Caco-2 (cell line): ENCODE measurements at regions not wholly inside any gene's neighbourhood (a gene's known extent, or its start where the extent isn't known, plus 50 kb on each side); places are given as distances from the start of the nearest gene placed in this dataset.

ENCODE experiments used
- BruUV-seq: library from RNA; stranded (reverse); fragments of 400-500 nt; replicated peaks from 2 replicates; lab custom pipeline; 2021; lab: Mats Ljungman, UMichigan
- CTCF ChIA-PET: fragments of 300-600 bp; sonication (Branson Sonifier 250); formaldehyde crosslinking; loops from one replicate; lab custom pipeline; 2022; ENCODE audit warnings: antibody characterized with exemption; lab: Charles Lee
- POLR2A ChIA-PET: fragments of 300-600 bp; sonication (Branson Sonifier 250); formaldehyde crosslinking; loops from one replicate; lab custom pipeline; 2022; ENCODE audit warnings: antibody characterized with exemption; lab: Charles Lee
- DNase-seq, 2 experiments: peaks; one replicate each; pipeline versions ENCODE4 v3.0.0 to v3.0.0-alpha.2; 2020 to 2022
- H3K27me3 ChIP-seq: replicated peaks from 2 replicates; pipeline ENCODE4 v1.6.0; 2011; ENCODE audit warnings: low read length; ENCODE audit not compliant: control insufficient read depth, insufficient read depth
- H3K36me3 ChIP-seq: 2 replicates; pipeline ENCODE4 v1.5.1; 2011; ENCODE audit warnings: low read length; ENCODE audit not compliant: control insufficient read depth, insufficient read depth
- H3K4me1 ChIP-seq: fragments of 250-450 bp; sonication (Bioruptor Pico); 2 replicates; pipeline ENCODE4 v1.5.1; 2020; ENCODE audit warnings: mild to moderate bottlenecking
- H3K4me3 ChIP-seq: 2 replicates; pipeline ENCODE4 v1.5.1; 2011; ENCODE audit warnings: low read depth, mild to moderate bottlenecking, control low read depth, low read length
- H3K9me3 ChIP-seq: fragments of 250-450 bp; sonication (Bioruptor Pico); 2 replicates; pipeline ENCODE4 v1.5.1; 2020; ENCODE audit warnings: mild to moderate bottlenecking, moderate library complexity
- H3K27ac Mint-ChIP-seq: one replicate; pipeline ENCODE4 v1.8.0; 2022; ENCODE audit warnings: mixed read lengths; ENCODE audit not compliant: unreplicated experiment
- H3K27me3 Mint-ChIP-seq: one replicate; pipeline ENCODE4 v1.8.0; 2022; ENCODE audit warnings: mixed read lengths; ENCODE audit not compliant: insufficient read depth, unreplicated experiment
- H3K36me3 Mint-ChIP-seq: one replicate; pipeline ENCODE4 v1.8.0; 2022; ENCODE audit warnings: mild to moderate bottlenecking, mixed read lengths; ENCODE audit not compliant: insufficient read depth, unreplicated experiment
- H3K4me1 Mint-ChIP-seq: one replicate; pipeline ENCODE4 v1.8.0; 2022; ENCODE audit warnings: low read depth, mixed read lengths; ENCODE audit not compliant: unreplicated experiment
- H3K4me3 Mint-ChIP-seq: one replicate; pipeline ENCODE4 v1.8.0; 2022; ENCODE audit warnings: mild to moderate bottlenecking, moderate library complexity, mixed read lengths; ENCODE audit not compliant: unreplicated experiment
- H3K9me3 Mint-ChIP-seq: one replicate; pipeline ENCODE4 v1.8.0; 2022; ENCODE audit warnings: mixed read lengths; ENCODE audit not compliant: unreplicated experiment
- CTCF ChIP-seq, 2 experiments: fragments of 200-600 bp in 1 of 2; IDR thresholded peaks; 1 replicate in 1 of 2; 2 replicates in 1 of 2; pipeline versions ENCODE4 v1.5.1 to v1.8.0; 2011 to 2022; ENCODE audit warnings: antibody characterized with exemption in 1 of 2, control low read depth in 1 of 2, inconsistent platforms in 1 of 2, low read depth in 1 of 2, low read length in 1 of 2, mild to moderate bottlenecking in 1 of 2, moderate library complexity in 1 of 2; ENCODE audit not compliant: insufficient read depth in 1 of 2, severe bottlenecking in 1 of 2, unreplicated experiment in 1 of 2
- intact Hi-C: fragments of 100-400 bp; cut with micrococcal nuclease; formaldehyde crosslinking; loops from one replicate; pipeline ENCODE4 v1.10.0; 2022; ENCODE audit not compliant: unreplicated experiment

- ChIA-PET CTCF (no interaction called here), POLR2A (no interaction called here)
- no peak overlapping the region for H3K27ac Mint-ChIP-seq
- no peak overlapping the region for H3K4me3 Mint-ChIP-seq
- H3K9me3 Mint-ChIP-seq: no peaks in the 10 kb centered on the region
- peaks cover 17% of the 10 kb centered on the region for H3K27me3 Mint-ChIP-seq
- Histone ChIP-seq H3K36me3 (no peaks in the 10 kb centered on the region), H3K4me3 (no peak overlapping the region), H3K9me3 (no peaks in the 10 kb centered on the region), H3K4me1 (no peaks in the 10 kb centered on the region), H3K27me3 (no peaks in the 10 kb centered on the region)
- H3K36me3 Mint-ChIP-seq: no peaks in the 10 kb centered on the region
- DNase-seq: no peak
- no peaks in the 10 kb centered on the region for H3K4me1 Mint-ChIP-seq
- intact Hi-C loops: no loop called here
- TF ChIP-seq CTCF (IDR thresholded peaks at IDR 0.05; ENCODE audit: insufficient read depth in 1 of 2, low read depth in 1 of 2, low read length in 1 of 2, severe bottlenecking in 1 of 2, unreplicated experiment in 1 of 2): no peak
- BruUV-seq: no TSS peak
Observed at GRCh38 chr15:79541196-79541595, 109.1 kb downstream of the MINAR1 start.

GRCh38 chr15:79543097-79543496, 111.0 kb downstream of the MINAR1 start:
- no peaks in the 10 kb centered on the region for H3K9me3 ChIP-seq
- H3K4me3 ChIP-seq: no peak overlapping the region
- H3K4me1 ChIP-seq: no peaks in the 10 kb centered on the region
- Mint-ChIP-seq H3K36me3 (no peaks in the 10 kb centered on the region), H3K4me3 (no peak overlapping the region), H3K9me3 (no peaks in the 10 kb centered on the region), H3K27me3 (peaks cover 12% of the 10 kb centered on the region), H3K4me1 (no peaks in the 10 kb centered on the region), H3K27ac (no peak overlapping the region)
- intact Hi-C loops: no loop called here
- H3K36me3 ChIP-seq: no peaks in the 10 kb centered on the region
- no peak for TF ChIP-seq CTCF (IDR thresholded peaks at IDR 0.05; ENCODE audit: insufficient read depth in 1 of 2, low read depth in 1 of 2, low read length in 1 of 2, severe bottlenecking in 1 of 2, unreplicated experiment in 1 of 2)
- no peak for DNase-seq
- CTCF ChIA-PET: no interaction called here
- H3K27me3 ChIP-seq: no peaks in the 10 kb centered on the region
- POLR2A ChIA-PET: no interaction called here
- BruUV-seq: no TSS peak

- no peaks in the 10 kb centered on the region for H3K9me3 Mint-ChIP-seq
- H3K36me3 Mint-ChIP-seq: no peaks in the 10 kb centered on the region
- Histone ChIP-seq H3K36me3 (no peaks in the 10 kb centered on the region), H3K27me3 (no peaks in the 10 kb centered on the region), H3K4me3 (no peak overlapping the region), H3K9me3 (no peaks in the 10 kb centered on the region), H3K4me1 (no peaks in the 10 kb centered on the region)
- H3K4me3 Mint-ChIP-seq: no peak overlapping the region
- no TSS peak for BruUV-seq
- CTCF ChIA-PET: no interaction called here
- DNase-seq: no peak
- no peaks in the 10 kb centered on the region for H3K4me1 Mint-ChIP-seq
- H3K27ac Mint-ChIP-seq: no peak overlapping the region
- intact Hi-C loops: no loop called here
- TF ChIP-seq CTCF (IDR thresholded peaks at IDR 0.05; ENCODE audit: insufficient read depth in 1 of 2, low read depth in 1 of 2, low read length in 1 of 2, severe bottlenecking in 1 of 2, unreplicated experiment in 1 of 2): no peak
- POLR2A ChIA-PET: no interaction called here
- H3K27me3 Mint-ChIP-seq: peaks cover 12% of the 10 kb centered on the region
Observed at GRCh38 chr15:79549196-79549595, 117.1 kb downstream of the MINAR1 start.
